ENCODE measurements at regions not wholly inside any gene's neighbourhood (a gene's known extent, or its start where the extent isn't known, plus 50 kb on each side); places are given as distances from the start of the nearest gene placed in this dataset.

- TF ChIP-seq PAX5 (IDR thresholded peaks at IDR 0.05; ENCODE audit: insufficient read depth, low read length, severe bottlenecking): no peak
- FAIRE-seq (no peak), DNase-seq (ENCODE audit: insufficient read length, low spot score) (no peak)
These were observed 121.4 kb upstream of the BMP2 start for GRCh38 chr20:6646021-6646636.

- no peak for TF ChIP-seq PAX5 (IDR thresholded peaks at IDR 0.05; ENCODE audit: insufficient read depth, low read length, severe bottlenecking)
- TF ChIP-seq POU2F2 (IDR thresholded peaks at IDR 0.05; ENCODE audit: low read depth, low read length): no peak
- no peak for TF ChIP-seq POLR2A (IDR thresholded peaks at IDR 0.05; ENCODE audit: low read depth, low read length)
- TF ChIP-seq TAF1 (IDR thresholded peaks at IDR 0.05; ENCODE audit: low read depth, low read length): no peak
- TF ChIP-seq SPI1 (IDR thresholded peaks at IDR 0.05; ENCODE audit: low read depth, low read length): 0 out of 2 replicates have a peak, but pooled peaks have one; percentile 38
- TF ChIP-seq POLR2AphosphoS5 (IDR thresholded peaks at IDR 0.05; ENCODE audit: low read depth, low read length): no peak
- DNase-seq (ENCODE audit: insufficient read length, low spot score) (no peak), FAIRE-seq (no peak)
These were observed 122.5 kb upstream of the BMP2 start for GRCh38 chr20:6644813-6645628.

DNA sequence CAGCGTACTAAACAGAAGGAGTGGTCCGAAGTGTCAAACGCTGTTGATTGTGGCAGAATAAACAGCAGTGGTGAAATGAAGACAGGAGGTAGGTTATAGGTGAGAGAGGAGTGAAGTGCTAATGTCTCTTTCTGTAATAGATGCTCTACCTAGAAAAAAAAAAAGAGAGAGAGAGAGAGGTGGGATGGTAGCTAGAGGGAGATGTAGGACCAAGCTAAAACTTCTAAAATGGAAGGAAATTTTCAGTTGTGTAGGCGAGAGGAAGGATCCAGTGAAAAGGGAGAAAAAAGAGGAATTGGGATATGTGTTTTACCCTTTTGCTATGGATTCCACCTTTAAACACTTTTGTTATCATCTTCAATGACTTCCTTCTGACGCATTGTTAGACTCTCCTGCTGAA, 126.5 kb upstream of the BMP2 start:
- DNase-seq (ENCODE audit: insufficient read length, low spot score) (no peak), FAIRE-seq (no peak)
- no peak for TF ChIP-seq POLR2A (IDR thresholded peaks at IDR 0.05; ENCODE audit: low read depth, low read length)
- no peak for TF ChIP-seq SPI1 (IDR thresholded peaks at IDR 0.05; ENCODE audit: low read depth, low read length)
- no peak for TF ChIP-seq TAF1 (IDR thresholded peaks at IDR 0.05; ENCODE audit: low read depth, low read length)
- TF ChIP-seq POLR2AphosphoS5 (IDR thresholded peaks at IDR 0.05; ENCODE audit: low read depth, low read length): no peak
- no peak for TF ChIP-seq POU2F2 (IDR thresholded peaks at IDR 0.05; ENCODE audit: low read depth, low read length)
- TF ChIP-seq PAX5 (IDR thresholded peaks at IDR 0.05; ENCODE audit: insufficient read depth, low read length, severe bottlenecking): no peak

DNA sequence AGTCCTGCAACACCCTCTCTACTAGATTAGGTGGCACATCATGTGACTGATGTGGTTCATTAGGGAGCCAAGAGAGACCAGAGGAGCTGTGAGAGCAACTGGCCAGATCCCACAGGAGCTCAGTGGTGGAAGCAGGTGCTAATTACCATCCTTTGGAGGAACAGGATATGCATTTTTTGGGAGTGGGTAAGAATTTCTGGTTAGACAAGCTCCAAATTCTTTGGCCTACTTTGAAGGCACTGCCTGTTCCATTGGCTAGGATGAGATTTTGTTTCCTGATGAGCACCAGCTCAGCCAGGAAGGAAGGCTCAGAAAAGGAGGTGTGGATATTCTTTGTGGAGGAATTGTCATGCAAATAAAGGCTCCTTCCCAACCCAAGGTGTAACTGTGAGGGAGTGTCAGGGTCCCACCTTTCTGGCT, 130.3 kb upstream of the BMP2 start:
- no peak for TF ChIP-seq POLR2A (IDR thresholded peaks at IDR 0.05; ENCODE audit: low read depth, low read length)
- no peak for TF ChIP-seq SPI1 (IDR thresholded peaks at IDR 0.05; ENCODE audit: low read depth, low read length)
- no peak for TF ChIP-seq POLR2AphosphoS5 (IDR thresholded peaks at IDR 0.05; ENCODE audit: low read depth, low read length)
- TF ChIP-seq TAF1 (IDR thresholded peaks at IDR 0.05; ENCODE audit: low read depth, low read length): no peak
- no peak for TF ChIP-seq POU2F2 (IDR thresholded peaks at IDR 0.05; ENCODE audit: low read depth, low read length)
- no peak for TF ChIP-seq PAX5 (IDR thresholded peaks at IDR 0.05; ENCODE audit: insufficient read depth, low read length, severe bottlenecking)
- FAIRE-seq (no peak), DNase-seq (ENCODE audit: insufficient read length, low spot score) (no peak)

DNA sequence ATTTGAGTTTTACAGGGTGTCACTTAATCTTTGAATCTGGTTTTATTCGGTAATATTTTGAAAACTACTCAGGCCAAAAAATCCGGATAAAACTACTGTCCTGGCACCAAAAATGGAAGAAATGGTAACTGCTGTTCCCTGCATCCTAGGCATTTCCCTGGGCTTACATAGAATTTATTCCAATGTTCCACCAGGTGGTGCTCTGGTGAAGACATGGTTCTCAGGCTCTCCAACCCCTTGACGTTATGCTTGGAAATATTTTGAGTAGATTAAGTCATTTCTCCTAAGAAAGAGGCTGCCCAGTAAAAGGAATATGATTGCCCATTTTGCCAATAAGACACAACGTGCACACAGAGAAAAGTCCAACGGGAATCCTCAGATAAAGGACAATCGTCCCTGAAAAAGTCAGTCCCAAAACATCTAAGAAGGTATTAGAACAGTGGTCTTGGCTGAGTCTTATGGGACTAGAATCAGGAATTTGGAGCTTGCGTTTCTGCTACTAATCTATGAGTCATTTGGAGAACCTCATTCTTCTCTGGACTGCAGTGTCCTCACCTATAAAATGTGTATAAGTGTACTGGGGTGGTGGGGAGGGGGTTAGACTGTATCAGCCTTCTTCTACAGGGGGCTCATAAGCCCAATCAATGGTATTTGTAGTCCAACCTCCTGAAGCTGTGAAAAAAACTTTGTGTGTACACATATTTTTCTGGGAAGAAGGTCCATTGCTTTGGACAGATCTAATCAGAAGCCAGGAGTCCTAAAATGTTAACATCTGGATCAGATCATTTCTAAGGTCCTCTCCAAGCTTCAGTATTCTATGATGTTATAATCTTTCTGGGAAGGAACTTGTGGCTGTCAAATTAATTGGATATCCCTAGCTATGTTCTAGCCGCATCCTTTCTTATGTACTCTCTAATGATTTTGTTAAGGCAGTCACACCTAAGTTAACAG, 131.0 kb upstream of the BMP2 start:
- FAIRE-seq: no peak

GRCh38 chr20:6635034-6635736, 132.3 kb upstream of the BMP2 start:
- no peak for TF ChIP-seq POLR2AphosphoS5 (IDR thresholded peaks at IDR 0.05; ENCODE audit: low read depth, low read length)
- TF ChIP-seq PAX5 (IDR thresholded peaks at IDR 0.05; ENCODE audit: insufficient read depth, low read length, severe bottlenecking): no peak
- no peak for TF ChIP-seq POLR2A (IDR thresholded peaks at IDR 0.05; ENCODE audit: low read depth, low read length)
- no peak for TF ChIP-seq POU2F2 (IDR thresholded peaks at IDR 0.05; ENCODE audit: low read depth, low read length)
- TF ChIP-seq SPI1 (IDR thresholded peaks at IDR 0.05; ENCODE audit: low read depth, low read length): no peak
- TF ChIP-seq TAF1 (IDR thresholded peaks at IDR 0.05; ENCODE audit: low read depth, low read length): no peak
- no peak for FAIRE-seq

More for the DNA sequence above, 131.0 kb upstream of the BMP2 start:
- no peak for DNase-seq (ENCODE audit: insufficient read length, low spot score)
- TF ChIP-seq POLR2AphosphoS5 (IDR thresholded peaks at IDR 0.05; ENCODE audit: low read depth, low read length) (no peak), PAX5 (IDR thresholded peaks at IDR 0.05; ENCODE audit: insufficient read depth, low read length, severe bottlenecking) (no peak), TAF1 (IDR thresholded peaks at IDR 0.05; ENCODE audit: low read depth, low read length) (no peak), POLR2A (IDR thresholded peaks at IDR 0.05; ENCODE audit: low read depth, low read length) (no peak), POU2F2 (IDR thresholded peaks at IDR 0.05; ENCODE audit: low read depth, low read length) (no peak), SPI1 (IDR thresholded peaks at IDR 0.05; ENCODE audit: low read depth, low read length) (no peak)

GRCh38 chr20:6632187-6632586, 135.3 kb upstream of the BMP2 start:
- TF ChIP-seq SPI1 (IDR thresholded peaks at IDR 0.05; ENCODE audit: low read depth, low read length): no peak
- no peak for TF ChIP-seq PAX5 (IDR thresholded peaks at IDR 0.05; ENCODE audit: insufficient read depth, low read length, severe bottlenecking)
- no peak for TF ChIP-seq POLR2AphosphoS5 (IDR thresholded peaks at IDR 0.05; ENCODE audit: low read depth, low read length)
- TF ChIP-seq POLR2A (IDR thresholded peaks at IDR 0.05; ENCODE audit: low read depth, low read length): no peak
- TF ChIP-seq TAF1 (IDR thresholded peaks at IDR 0.05; ENCODE audit: low read depth, low read length): no peak
- TF ChIP-seq POU2F2 (IDR thresholded peaks at IDR 0.05; ENCODE audit: low read depth, low read length): no peak
- FAIRE-seq (no peak), DNase-seq (ENCODE audit: insufficient read length, low spot score) (no peak)

More at GRCh38 chr20:6635034-6635736, 132.3 kb upstream of the BMP2 start:
- no peak for DNase-seq (ENCODE audit: insufficient read length, low spot score)

- FAIRE-seq (no peak), DNase-seq (ENCODE audit: insufficient read length, low spot score) (no peak)
- no peak for TF ChIP-seq PAX5 (IDR thresholded peaks at IDR 0.05; ENCODE audit: insufficient read depth, low read length, severe bottlenecking)
- no peak for TF ChIP-seq POLR2A (IDR thresholded peaks at IDR 0.05; ENCODE audit: low read depth, low read length)
- no peak for TF ChIP-seq POLR2AphosphoS5 (IDR thresholded peaks at IDR 0.05; ENCODE audit: low read depth, low read length)
- no peak for TF ChIP-seq SPI1 (IDR thresholded peaks at IDR 0.05; ENCODE audit: low read depth, low read length)
- no peak for TF ChIP-seq POU2F2 (IDR thresholded peaks at IDR 0.05; ENCODE audit: low read depth, low read length)
- TF ChIP-seq TAF1 (IDR thresholded peaks at IDR 0.05; ENCODE audit: low read depth, low read length): no peak
These were observed 137.0 kb upstream of the BMP2 start for GRCh38 chr20:6630514-6630913.

Measured in GM12891 (cell line).